HG02798 (cell line): ENCODE measurements at regions not wholly inside any gene's neighbourhood (a gene's known extent, or its start where the extent isn't known, plus 50 kb on each side); places are given as distances from the start of the nearest gene placed in this dataset.
"Not testable (repeated sequence)": the region's sequence is repeated elsewhere in the genome, so short reads cannot be mapped to it uniquely, and the experiment has no call there.

Source experiments
- ATAC-seq: cut with Tn5 transposase; IDR thresholded peaks from one replicate; pipeline ENCODE4 v1.9.1; 2021; ENCODE audit warnings: mild to moderate bottlenecking; ENCODE audit not compliant: unreplicated experiment, poor library complexity

DNA sequence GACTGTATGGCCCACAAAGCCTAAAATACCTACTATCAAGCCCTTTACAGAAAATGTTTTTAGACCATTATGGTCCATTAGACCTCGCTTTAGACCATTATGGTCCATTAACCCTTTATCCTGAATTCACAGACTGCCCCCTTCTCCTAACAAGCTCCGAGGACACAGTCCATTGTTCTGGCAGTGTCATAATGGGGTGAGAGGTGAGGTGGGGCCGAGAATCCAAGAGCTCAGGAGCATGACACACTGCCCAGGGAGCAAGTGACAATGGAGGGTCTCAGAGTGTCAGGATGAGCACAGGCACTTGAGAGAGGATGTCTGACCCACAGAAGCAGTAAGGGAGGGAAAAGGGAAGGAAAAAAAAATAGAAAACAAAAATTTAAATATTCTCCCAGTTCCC lies 212.4 kb upstream of the NT5E start:
- ATAC-seq = no peak

- ATAC-seq = no peak
Observed at GRCh38 chr6:85236636-85237035, 213.2 kb upstream of the NT5E start.

- ATAC-seq = not testable (repeated sequence)
Observed at GRCh38 chr6:85227345-85227744, 222.5 kb upstream of the NT5E start.

DNA sequence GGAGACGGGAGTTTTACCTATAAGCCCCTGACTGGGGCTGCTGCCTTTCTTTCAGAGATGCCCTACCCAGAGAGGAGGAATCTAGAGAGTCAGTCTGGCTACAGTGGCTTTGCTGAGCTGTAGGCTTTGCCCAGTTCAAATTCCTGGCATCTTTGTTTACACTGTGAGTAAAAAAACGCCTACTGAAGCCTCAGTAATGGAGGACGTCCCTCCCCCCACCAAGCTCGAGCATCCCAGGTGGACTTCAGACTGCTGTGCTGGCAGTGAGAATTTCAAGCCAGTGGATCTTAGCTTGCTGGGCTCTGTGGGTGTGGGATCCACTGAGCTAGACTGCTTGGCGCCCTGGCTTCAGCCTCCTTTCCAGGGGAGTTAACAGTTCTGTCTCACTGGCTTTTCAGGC lies 237.1 kb upstream of the NT5E start:
- ATAC-seq = not testable (repeated sequence)

DNA sequence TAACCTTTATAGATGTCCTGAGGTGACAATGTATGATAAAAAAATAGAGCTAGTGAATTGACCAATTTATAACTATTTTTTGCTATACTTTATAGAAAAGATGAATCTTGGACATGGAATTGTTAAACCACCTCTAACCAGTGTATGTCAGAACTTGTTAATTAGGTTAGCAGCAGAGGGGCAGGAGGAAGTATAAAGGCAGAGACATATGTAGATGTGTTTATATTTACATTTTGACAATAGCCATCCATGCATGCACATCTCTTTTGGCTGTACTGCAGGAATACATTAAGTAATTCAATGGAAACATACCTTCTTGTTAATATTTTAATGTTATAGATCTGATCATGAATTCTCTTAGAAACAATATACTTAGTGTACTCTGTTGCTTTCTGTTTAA lies 254.6 kb upstream of the NT5E start:
- ATAC-seq = no peak

DNA sequence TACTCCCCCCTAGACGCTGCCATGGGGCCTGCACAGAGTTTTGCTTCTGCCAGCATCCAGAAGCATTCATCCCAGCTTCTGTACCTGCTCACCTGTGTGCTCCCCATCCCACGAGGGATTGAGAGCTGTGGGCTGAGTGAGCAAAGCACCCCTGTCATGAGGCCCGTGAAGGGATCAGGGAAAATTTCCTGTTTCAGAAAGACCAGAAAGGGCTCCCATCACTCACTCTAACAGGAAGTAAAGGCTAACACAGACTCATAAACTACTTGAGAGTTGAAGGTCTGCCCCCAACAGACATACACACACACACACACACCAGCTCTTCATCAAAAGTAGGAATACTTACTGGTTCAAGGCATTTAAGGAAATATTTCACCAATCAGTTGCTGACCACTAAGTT lies 256.5 kb upstream of the NT5E start:
- ATAC-seq = no peak

- ATAC-seq = no peak
Observed at GRCh38 chr6:85192596-85192995, 257.3 kb upstream of the NT5E start.

GRCh38 chr6:85192186-85192585 lies 257.7 kb upstream of the NT5E start:
- no peak for ATAC-seq

DNA sequence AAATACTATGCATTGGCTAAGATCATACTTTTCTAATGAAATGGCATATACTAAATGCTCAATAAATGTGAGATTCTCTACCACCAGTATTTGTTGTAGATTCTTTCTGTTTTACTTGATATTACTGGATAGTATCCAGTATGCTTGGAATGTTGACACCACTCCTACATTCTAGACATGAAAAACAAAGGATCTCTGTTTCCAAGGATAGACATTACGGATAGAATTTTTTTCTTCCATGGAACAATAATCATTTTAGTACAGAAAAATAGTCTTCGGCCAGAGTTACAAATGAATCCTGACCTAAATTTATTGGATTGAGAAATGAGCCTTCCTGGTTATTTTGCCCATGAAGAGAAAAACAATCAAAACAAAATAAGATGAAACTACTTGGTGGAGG lies 258.2 kb upstream of the NT5E start:
- no peak for ATAC-seq

GRCh38 chr6:85186546-85187175 lies 263.2 kb upstream of the NT5E start:
- ATAC-seq = no peak

DNA sequence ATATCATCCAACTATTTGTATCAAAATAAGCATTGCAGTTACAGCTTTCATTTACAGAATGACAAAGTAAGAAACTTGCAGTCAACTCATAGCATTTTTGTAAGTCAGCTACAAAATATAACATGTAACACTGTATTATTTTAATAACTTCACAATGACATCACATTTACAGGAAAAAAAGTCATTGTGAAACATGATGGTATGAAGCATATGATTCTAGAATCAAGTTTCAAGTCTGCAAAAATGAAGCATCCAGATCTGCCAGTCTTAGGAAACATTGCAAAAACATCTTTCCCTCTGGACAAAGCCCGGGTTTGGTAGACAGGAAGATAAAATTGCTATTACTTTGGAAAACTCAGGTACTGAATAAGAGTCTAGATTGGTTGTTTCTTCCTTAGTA lies 263.9 kb upstream of the NT5E start:
- no peak for ATAC-seq

DNA sequence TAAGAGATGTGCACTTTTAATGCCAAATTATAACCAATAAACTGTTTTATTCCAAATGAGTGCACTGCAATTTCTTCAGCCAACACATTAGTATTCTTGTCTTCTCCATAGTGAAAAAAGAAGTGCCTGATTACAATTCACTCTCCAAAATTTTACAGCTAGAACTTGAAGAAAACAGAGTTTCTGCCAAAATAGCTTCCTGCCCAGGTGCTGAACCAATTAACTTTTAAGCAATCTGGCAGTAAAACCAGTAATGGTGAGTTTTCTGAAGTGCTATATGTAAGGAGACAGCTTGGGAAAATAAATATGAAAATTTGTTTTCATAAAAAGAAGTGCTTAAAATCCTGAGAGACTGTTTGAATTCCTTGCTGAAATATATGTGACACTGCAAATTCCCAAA lies 266.0 kb upstream of the NT5E start:
- no peak for ATAC-seq

DNA sequence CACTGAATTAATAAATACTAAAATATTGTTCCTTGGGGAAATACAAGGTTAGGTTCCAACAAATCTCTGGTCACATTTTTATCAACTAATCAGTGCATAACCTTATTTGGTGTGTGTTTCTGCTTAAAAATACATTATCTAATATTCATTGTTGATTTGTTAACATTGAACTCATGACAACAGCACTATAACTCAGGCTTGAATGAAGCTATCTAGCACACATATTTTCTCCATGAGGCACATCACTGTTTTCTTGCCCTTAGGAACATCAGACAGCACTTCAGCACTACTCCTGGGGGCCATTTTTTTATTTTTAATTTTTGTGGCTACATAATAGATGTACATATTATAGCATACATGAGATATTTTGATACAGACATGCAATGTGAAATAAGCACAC lies 277.2 kb upstream of the NT5E start:
- no peak for ATAC-seq

DNA sequence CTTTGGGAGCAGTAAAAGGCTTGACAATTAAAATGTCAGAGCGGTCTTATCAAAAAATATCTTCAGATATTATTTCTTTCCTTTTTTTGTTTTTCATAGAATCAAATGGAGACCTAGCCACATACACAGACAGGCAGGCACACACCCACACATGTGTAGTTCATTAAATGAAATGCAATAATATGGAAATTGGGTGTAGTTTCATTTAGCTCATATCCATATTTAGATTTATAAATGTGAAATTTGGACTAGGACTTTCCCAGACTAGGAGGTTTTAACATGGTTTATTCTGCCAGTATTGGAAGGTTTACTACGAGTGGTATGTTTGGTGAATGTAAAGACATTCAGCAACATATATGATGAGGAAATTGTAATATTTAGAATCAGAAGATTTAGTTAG lies 277.7 kb upstream of the NT5E start:
- ATAC-seq = no peak

DNA sequence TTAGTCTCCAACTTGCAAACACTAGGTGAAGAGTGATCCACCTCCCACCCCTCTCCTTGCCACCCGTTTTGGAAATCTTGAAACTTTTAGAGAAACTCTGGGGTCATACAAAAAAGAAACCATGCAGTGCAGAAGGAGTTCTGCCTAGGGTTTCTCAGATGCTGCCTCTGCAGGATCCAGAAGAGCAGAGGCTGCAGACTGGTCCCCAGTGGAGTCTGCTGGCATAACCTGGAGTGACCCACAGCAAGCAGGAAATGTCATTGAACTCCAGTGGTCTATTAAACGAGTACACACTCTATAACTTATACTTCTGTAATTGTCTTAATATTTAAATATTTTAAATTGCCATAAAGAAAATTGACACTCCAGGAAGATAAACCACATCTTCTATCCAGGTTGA lies 280.7 kb upstream of the NT5E start:
- no peak for ATAC-seq

GRCh38 chr6:85168146-85168545 lies 281.7 kb upstream of the NT5E start:
- no peak for ATAC-seq

- ATAC-seq = no peak
Observed at GRCh38 chr6:85166114-85166741, 283.7 kb upstream of the NT5E start.

- ATAC-seq = no peak
Observed at GRCh38 chr6:85163156-85164080, 286.5 kb upstream of the NT5E start.

DNA sequence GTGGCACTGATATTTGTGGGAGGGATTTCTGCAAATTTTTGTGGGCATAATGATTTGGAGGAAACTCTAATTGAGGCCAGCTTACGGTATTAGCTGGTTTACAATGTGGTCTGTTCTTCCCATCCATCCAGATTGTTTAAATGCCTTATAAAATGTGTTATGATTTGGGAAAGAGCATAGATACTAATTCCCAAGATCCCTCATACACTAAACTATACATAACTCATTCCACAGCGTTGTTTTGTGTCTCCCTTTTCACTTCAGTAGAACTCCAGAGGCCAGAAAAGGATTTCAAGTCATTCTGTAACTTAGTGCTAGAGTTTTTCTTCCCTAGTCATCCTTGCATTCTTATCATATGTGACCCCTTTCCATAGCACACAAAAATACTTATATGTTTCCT lies 292.6 kb upstream of the NT5E start:
- no peak for ATAC-seq

- ATAC-seq = no peak
Observed at GRCh38 chr6:85143676-85144075, 306.2 kb upstream of the NT5E start.

- ATAC-seq = no peak
Observed at GRCh38 chr6:85137865-85138264, 312.0 kb upstream of the NT5E start.
